ENCODE measurements at regions not wholly inside any gene's neighbourhood (a gene's known extent, or its start where the extent isn't known, plus 50 kb on each side); places are given as distances from the start of the nearest gene placed in this dataset.

DNA sequence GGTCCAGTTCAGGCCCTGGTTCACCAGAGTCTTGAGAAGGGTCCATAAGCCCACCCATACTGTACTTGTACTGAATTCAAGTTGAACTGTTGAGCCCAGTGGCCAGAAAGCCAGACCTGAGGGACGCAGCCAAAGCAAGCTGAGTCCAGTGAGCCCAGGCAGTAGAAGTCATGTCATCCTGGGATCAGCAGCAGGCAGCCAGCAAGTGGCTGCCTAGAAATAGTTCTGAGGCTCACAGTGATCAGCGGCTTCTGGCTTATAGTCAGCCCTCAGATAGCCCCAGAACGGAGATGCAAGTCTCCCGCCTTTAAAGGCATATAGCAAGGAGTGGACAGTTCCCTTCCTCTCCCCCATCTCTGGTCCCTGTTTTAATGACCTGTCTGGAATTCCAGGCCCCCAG is 347.1 kb downstream of the FBXW7 start:
- no peaks in the 10 kb centered on the region for H3K27me3 ChIP-seq (replicated peaks; ENCODE audit: control insufficient read depth, insufficient read depth, low read length)
- DNase-seq: no peak

DNA sequence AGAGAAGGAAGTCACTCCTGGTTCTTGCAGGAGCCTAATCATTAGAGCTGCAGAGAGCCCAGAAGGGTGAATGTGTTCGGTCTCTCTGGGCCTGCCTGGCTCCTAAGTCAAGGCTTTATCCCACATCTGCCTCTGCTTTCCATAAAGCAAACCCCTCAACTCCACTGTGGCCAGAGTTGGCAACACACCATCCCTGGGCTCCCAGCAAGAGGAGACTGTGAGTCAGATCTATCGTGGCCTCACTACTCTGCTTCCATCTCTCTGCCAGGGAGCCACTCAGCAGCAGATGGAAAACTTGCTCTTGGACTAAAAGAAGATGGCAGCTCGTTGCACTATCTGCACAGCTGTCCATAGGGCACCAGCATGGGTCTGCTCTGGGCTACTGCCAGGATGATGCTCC is 348.2 kb downstream of the FBXW7 start:
- no peaks in the 10 kb centered on the region for H3K27me3 ChIP-seq (replicated peaks; ENCODE audit: control insufficient read depth, insufficient read depth, low read length)
- no peak overlapping the region for H3K4me3 ChIP-seq (ENCODE audit: low read depth, low read length)
- H3K9me3 ChIP-seq: no peaks in the 10 kb centered on the region
- ChIA-PET CTCF (no interaction called here), POLR2A (no interaction called here)
- no peaks in the 10 kb centered on the region for H3K4me1 ChIP-seq
- TF ChIP-seq, protein P1, sequence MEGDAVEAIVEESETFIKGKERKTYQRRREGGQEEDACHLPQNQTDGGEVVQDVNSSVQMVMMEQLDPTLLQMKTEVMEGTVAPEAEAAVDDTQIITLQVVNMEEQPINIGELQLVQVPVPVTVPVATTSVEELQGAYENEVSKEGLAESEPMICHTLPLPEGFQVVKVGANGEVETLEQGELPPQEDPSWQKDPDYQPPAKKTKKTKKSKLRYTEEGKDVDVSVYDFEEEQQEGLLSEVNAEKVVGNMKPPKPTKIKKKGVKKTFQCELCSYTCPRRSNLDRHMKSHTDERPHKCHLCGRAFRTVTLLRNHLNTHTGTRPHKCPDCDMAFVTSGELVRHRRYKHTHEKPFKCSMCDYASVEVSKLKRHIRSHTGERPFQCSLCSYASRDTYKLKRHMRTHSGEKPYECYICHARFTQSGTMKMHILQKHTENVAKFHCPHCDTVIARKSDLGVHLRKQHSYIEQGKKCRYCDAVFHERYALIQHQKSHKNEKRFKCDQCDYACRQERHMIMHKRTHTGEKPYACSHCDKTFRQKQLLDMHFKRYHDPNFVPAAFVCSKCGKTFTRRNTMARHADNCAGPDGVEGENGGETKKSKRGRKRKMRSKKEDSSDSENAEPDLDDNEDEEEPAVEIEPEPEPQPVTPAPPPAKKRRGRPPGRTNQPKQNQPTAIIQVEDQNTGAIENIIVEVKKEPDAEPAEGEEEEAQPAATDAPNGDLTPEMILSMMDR (IDR thresholded peaks at IDR 0.05; ENCODE audit: insufficient read depth in 1 of 2, low read depth in 1 of 2, low read length in 1 of 2, severe bottlenecking in 1 of 2, unreplicated experiment in 1 of 2): no peak
- H3K36me3 Mint-ChIP-seq (ENCODE audit: insufficient read depth, unreplicated experiment): no peaks in the 10 kb centered on the region
- no peak for DNase-seq
- no peak overlapping the region for H3K27ac Mint-ChIP-seq (ENCODE audit: unreplicated experiment)
- no peak overlapping the region for H3K4me3 Mint-ChIP-seq (ENCODE audit: unreplicated experiment)
- H3K4me1 Mint-ChIP-seq (ENCODE audit: low read depth, unreplicated experiment): no peaks in the 10 kb centered on the region
- no peaks in the 10 kb centered on the region for H3K36me3 ChIP-seq (ENCODE audit: control insufficient read depth, insufficient read depth, low read length)
- no peaks in the 10 kb centered on the region for H3K27me3 Mint-ChIP-seq (ENCODE audit: insufficient read depth, unreplicated experiment)
- intact Hi-C loops (cut with micrococcal nuclease; ENCODE audit: unreplicated experiment): no loop called here
- H3K9me3 Mint-ChIP-seq (ENCODE audit: unreplicated experiment): no peaks in the 10 kb centered on the region
- no TSS peak for BruUV-seq (replicated peaks)

More for the DNA sequence above, 347.1 kb downstream of the FBXW7 start:
- Mint-ChIP-seq H3K4me3 (ENCODE audit: unreplicated experiment) (no peak overlapping the region), H3K36me3 (ENCODE audit: insufficient read depth, unreplicated experiment) (no peaks in the 10 kb centered on the region), H3K4me1 (ENCODE audit: low read depth, unreplicated experiment) (no peaks in the 10 kb centered on the region), H3K27ac (ENCODE audit: unreplicated experiment) (no peak overlapping the region), H3K9me3 (ENCODE audit: unreplicated experiment) (no peaks in the 10 kb centered on the region), H3K27me3 (ENCODE audit: insufficient read depth, unreplicated experiment) (no peaks in the 10 kb centered on the region)
- ChIA-PET POLR2A (no interaction called here), CTCF (no interaction called here)
- intact Hi-C loops (cut with micrococcal nuclease; ENCODE audit: unreplicated experiment): no loop called here
- Histone ChIP-seq H3K9me3 (no peaks in the 10 kb centered on the region), H3K4me3 (ENCODE audit: low read depth, low read length) (no peak overlapping the region), H3K4me1 (no peaks in the 10 kb centered on the region), H3K36me3 (ENCODE audit: control insufficient read depth, insufficient read depth, low read length) (no peaks in the 10 kb centered on the region)
- BruUV-seq (replicated peaks): no TSS peak
- TF ChIP-seq, protein P1 (IDR thresholded peaks at IDR 0.05; ENCODE audit: insufficient read depth in 1 of 2, low read depth in 1 of 2, low read length in 1 of 2, severe bottlenecking in 1 of 2, unreplicated experiment in 1 of 2): no peak

- Histone ChIP-seq H3K9me3 (no peaks in the 10 kb centered on the region), H3K4me3 (ENCODE audit: low read depth, low read length) (no peak overlapping the region), H3K36me3 (ENCODE audit: control insufficient read depth, insufficient read depth, low read length) (no peaks in the 10 kb centered on the region), H3K27me3 (replicated peaks; ENCODE audit: control insufficient read depth, insufficient read depth, low read length) (no peaks in the 10 kb centered on the region), H3K4me1 (no peaks in the 10 kb centered on the region)
- Mint-ChIP-seq H3K36me3 (ENCODE audit: insufficient read depth, unreplicated experiment) (no peaks in the 10 kb centered on the region), H3K4me3 (ENCODE audit: unreplicated experiment) (no peak overlapping the region), H3K4me1 (ENCODE audit: low read depth, unreplicated experiment) (no peaks in the 10 kb centered on the region), H3K9me3 (ENCODE audit: unreplicated experiment) (no peaks in the 10 kb centered on the region), H3K27me3 (ENCODE audit: insufficient read depth, unreplicated experiment) (no peaks in the 10 kb centered on the region), H3K27ac (ENCODE audit: unreplicated experiment) (no peak overlapping the region)
- intact Hi-C loops (cut with micrococcal nuclease; ENCODE audit: unreplicated experiment): no loop called here
- BruUV-seq (replicated peaks): no TSS peak
- POLR2A ChIA-PET: no interaction called here
- no peak for DNase-seq
- TF ChIP-seq, protein P1 (IDR thresholded peaks at IDR 0.05; ENCODE audit: insufficient read depth in 1 of 2, low read depth in 1 of 2, low read length in 1 of 2, severe bottlenecking in 1 of 2, unreplicated experiment in 1 of 2): no peak
- CTCF ChIA-PET: no interaction called here
These were observed 349.9 kb downstream of the FBXW7 start for GRCh38 chr4:152185786-152186550.

Data from Caco-2 (cell line).